Smooth muscle cell (in vitro differentiated cells): ENCODE measurements at regions not wholly inside any gene's neighbourhood (a gene's known extent, or its start where the extent isn't known, plus 50 kb on each side); places are given as distances from the start of the nearest gene placed in this dataset.

Experiments
- DNase-seq: peaks from one replicate; lab custom pipeline; 2025; ENCODE audit not compliant: unreplicated experiment; lab: John Stamatoyannopoulos, UW
- H2AFZ ChIP-seq: fragments of 200-600 bp; sonication (generic); 2 replicates; pipeline ENCODE4 v1.6.0; 2016; ENCODE audit warnings: antibody characterized with exemption, low read depth, mild to moderate bottlenecking
- H3F3A ChIP-seq: fragments of 200-600 bp; sonication (generic); 2 replicates; pipeline ENCODE4 v1.6.0; 2017; ENCODE audit warnings: antibody characterized with exemption, low read depth
- H3K27ac ChIP-seq: fragments of 200-600 bp; sonication (generic); 2 replicates; pipeline ENCODE4 v1.5.1; 2016; ENCODE audit warnings: low read depth, mild to moderate bottlenecking
- H3K27me3 ChIP-seq: fragments of 200-600 bp; sonication (generic); 2 replicates; pipeline ENCODE4 v1.6.1; 2016; ENCODE audit warnings: low read depth, mild to moderate bottlenecking
- H3K36me3 ChIP-seq: fragments of 200-600 bp; sonication (generic); 2 replicates; pipeline ENCODE4 v1.5.1; 2016; ENCODE audit warnings: low read depth
- H3K4me1 ChIP-seq: fragments of 200-600 bp; sonication (generic); 2 replicates; pipeline ENCODE4 v1.5.1; 2016; ENCODE audit warnings: low read depth
- H3K4me2 ChIP-seq: fragments of 200-600 bp; sonication (generic); 2 replicates; pipeline ENCODE4 v1.6.0; 2016; ENCODE audit warnings: mild to moderate bottlenecking
- H3K4me3 ChIP-seq: fragments of 200-600 bp; sonication (generic); 2 replicates; pipeline ENCODE4 v1.5.1; 2016; ENCODE audit warnings: mild to moderate bottlenecking
- H3K79me2 ChIP-seq: fragments of 200-600 bp; sonication (generic); 2 replicates; pipeline ENCODE4 v1.6.0; 2016; ENCODE audit warnings: low read depth, mild to moderate bottlenecking
- H3K9ac ChIP-seq: fragments of 200-600 bp; sonication (generic); 2 replicates; pipeline ENCODE4 v1.6.0; 2016; ENCODE audit warnings: low read depth
- H3K9me3 ChIP-seq: fragments of 200-600 bp; sonication (generic); replicated peaks from 2 replicates; pipeline ENCODE4 v1.5.1; 2016; ENCODE audit warnings: low read depth
- H4K20me1 ChIP-seq: fragments of 200-600 bp; sonication (generic); 2 replicates; pipeline ENCODE4 v1.6.0; 2016; ENCODE audit warnings: low read depth
- WGBS: methylation state at CpG from one replicate; pipeline ENCODE4 v1.1.7; 2016; ENCODE audit warnings: low lambda C conversion rate; 5-methylcytosine and 5-hydroxymethylcytosine counted together
- TF ChIP-seq, protein P1 (sequence below): fragments of 200-600 bp; sonication (generic); IDR thresholded peaks from 2 replicates; pipeline ENCODE4 v1.5.1; 2017; ENCODE audit warnings: borderline replicate concordance, mild to moderate bottlenecking, antibody characterized with exemption; ENCODE audit not compliant: insufficient read depth, poor library complexity, severe bottlenecking

DNA sequence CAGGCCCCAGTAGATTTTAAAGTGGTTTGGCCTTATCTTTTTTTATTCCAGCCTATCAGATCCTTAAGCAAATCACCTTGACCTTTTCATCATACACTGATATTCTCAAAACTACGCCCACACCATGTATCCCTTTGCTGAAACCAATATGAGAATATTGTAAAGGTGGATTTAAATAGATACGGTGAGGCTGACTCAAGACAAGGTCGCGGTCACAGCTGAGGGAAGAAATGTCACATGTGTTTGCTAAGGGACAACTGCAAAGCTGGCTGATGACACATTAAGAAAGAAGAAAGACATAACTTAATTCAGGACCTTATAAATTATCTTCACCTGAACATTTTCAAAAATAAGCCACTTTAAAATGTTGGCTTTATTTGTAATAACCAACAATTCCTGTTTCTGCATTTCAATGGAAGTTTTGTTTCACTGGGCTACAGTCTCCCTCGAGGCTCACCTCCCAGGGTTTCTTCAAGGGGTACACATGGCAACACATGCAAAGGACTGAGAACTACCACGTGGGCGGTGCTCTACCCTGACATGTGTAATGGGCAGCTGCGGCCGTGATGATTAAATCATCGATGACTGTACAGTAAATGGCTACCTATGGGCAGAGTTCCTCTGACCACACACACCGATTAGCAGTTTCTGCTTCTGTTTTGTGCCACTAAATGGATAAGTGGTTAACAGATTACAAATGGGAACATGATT is 189.5 kb downstream of the SIPA1L2 start:
- DNase-seq, result no peak
- TF ChIP-seq, protein P1, sequence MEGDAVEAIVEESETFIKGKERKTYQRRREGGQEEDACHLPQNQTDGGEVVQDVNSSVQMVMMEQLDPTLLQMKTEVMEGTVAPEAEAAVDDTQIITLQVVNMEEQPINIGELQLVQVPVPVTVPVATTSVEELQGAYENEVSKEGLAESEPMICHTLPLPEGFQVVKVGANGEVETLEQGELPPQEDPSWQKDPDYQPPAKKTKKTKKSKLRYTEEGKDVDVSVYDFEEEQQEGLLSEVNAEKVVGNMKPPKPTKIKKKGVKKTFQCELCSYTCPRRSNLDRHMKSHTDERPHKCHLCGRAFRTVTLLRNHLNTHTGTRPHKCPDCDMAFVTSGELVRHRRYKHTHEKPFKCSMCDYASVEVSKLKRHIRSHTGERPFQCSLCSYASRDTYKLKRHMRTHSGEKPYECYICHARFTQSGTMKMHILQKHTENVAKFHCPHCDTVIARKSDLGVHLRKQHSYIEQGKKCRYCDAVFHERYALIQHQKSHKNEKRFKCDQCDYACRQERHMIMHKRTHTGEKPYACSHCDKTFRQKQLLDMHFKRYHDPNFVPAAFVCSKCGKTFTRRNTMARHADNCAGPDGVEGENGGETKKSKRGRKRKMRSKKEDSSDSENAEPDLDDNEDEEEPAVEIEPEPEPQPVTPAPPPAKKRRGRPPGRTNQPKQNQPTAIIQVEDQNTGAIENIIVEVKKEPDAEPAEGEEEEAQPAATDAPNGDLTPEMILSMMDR, result no peak
- Histone ChIP-seq H3K9ac (no peak overlapping the region), H3K4me3 (no peak overlapping the region), H2AFZ (no peak overlapping the region), H3F3A (no peaks in the 10 kb centered on the region), H3K4me1 (no peaks in the 10 kb centered on the region), H4K20me1 (no peaks in the 10 kb centered on the region), H3K36me3 (peaks cover 9% of the 10 kb centered on the region), H3K4me2 (no peak overlapping the region), H3K79me2 (peaks cover 9% of the 10 kb centered on the region), H3K27ac (no peak overlapping the region), H3K9me3 (no peaks in the 10 kb centered on the region), H3K27me3 (no peaks in the 10 kb centered on the region)
- 90% methylated on average over 11 of the region's 11 CpGs for WGBS

DNA sequence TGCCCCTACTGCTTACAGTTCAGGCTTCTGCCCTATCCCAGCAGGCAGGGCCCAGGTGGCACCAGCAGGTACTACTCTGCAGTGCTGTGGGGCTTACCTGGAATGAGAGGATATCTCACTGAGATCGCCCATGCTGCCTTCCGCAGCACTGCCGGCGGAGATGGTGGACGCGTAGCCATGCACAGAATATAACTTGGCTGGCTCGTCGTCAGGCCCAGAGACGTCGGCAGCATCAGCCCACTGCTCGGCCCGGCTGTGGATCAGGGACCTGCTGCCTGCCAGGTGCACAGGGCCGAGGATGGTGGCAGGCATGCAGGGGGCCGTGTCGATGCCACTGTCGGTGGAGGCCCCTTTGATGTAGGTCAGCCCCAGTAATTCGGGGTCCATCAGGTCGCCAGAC is 190.9 kb downstream of the SIPA1L2 start:
- no peak overlapping the region for H3K27ac ChIP-seq
- H3F3A ChIP-seq, result no peaks in the 10 kb centered on the region
- H3K4me3 ChIP-seq, result no peak overlapping the region
- peaks cover 5% of the 10 kb centered on the region for H3K36me3 ChIP-seq
- no peaks in the 10 kb centered on the region for H3K27me3 ChIP-seq
- no peak overlapping the region for H3K4me2 ChIP-seq
- H3K9me3 ChIP-seq, result no peaks in the 10 kb centered on the region
- no peaks in the 10 kb centered on the region for H4K20me1 ChIP-seq
- no peak overlapping the region for H3K9ac ChIP-seq
- no peak for DNase-seq
- no peaks in the 10 kb centered on the region for H3K79me2 ChIP-seq
- 99% methylated on average over 18 of the region's 18 CpGs for WGBS
- TF ChIP-seq, protein P1, result no peak
- H3K4me1 ChIP-seq, result no peaks in the 10 kb centered on the region
- H2AFZ ChIP-seq, result no peak overlapping the region

DNA sequence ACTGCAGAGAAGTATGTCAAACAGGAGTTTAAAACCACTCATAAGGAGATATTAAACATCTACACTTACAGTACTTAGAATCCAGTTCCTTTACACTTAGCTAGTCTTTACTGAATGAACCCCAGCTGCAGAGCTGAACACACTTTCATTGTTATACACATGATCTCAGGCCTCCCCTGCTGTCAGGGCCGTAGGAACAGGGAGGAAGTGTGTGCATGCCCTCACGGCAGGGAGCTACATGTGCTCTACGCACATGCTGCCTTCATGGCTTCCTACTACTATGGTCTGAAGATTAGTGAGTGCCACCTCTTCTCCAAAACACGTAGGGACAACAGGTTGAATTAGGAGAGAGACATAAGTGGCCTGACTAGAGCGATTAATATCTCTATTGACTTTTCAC is 191.5 kb downstream of the SIPA1L2 start:
- no peak overlapping the region for H3K9ac ChIP-seq
- TF ChIP-seq, protein P1, result no peak
- 92% methylated on average over 5 of the region's 5 CpGs for WGBS

DNA sequence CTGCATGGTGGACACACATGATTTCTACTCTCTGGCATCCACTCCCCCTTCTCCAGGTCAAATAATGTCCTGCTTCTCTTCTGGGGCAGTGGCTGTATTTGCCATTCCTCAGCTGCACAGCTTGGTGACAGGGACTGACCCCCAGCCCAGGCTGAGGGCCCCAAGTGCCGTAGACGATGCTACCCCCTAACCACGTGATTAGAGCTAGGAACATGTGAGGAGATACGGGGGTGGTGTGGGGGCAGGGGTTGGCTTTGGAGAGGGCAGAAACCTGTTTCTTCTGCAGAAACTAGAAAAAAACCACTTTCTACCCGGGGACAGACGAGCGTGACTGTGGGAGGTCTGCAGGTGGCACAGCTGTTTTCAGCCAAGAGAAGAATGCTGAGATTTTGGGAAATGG is 192.4 kb downstream of the SIPA1L2 start:
- no peak for DNase-seq
- TF ChIP-seq, protein P1, result no peak
- Histone ChIP-seq H3F3A (no peaks in the 10 kb centered on the region), H3K4me1 (no peaks in the 10 kb centered on the region), H3K27ac (no peak overlapping the region), H3K9me3 (no peaks in the 10 kb centered on the region), H3K36me3 (peaks cover 5% of the 10 kb centered on the region), H3K9ac (no peak overlapping the region), H2AFZ (no peak overlapping the region), H3K79me2 (no peaks in the 10 kb centered on the region), H3K27me3 (no peaks in the 10 kb centered on the region), H3K4me3 (no peak overlapping the region), H3K4me2 (no peak overlapping the region), H4K20me1 (no peaks in the 10 kb centered on the region)
- 90% methylated on average over 7 of the region's 7 CpGs for WGBS

More for the DNA sequence above, 191.5 kb downstream of the SIPA1L2 start:
- Histone ChIP-seq H4K20me1 (no peaks in the 10 kb centered on the region), H3K9me3 (no peaks in the 10 kb centered on the region), H3K36me3 (peaks cover 5% of the 10 kb centered on the region), H3K4me2 (no peak overlapping the region), H3K27ac (no peak overlapping the region), H3F3A (no peaks in the 10 kb centered on the region), H3K4me3 (no peak overlapping the region), H2AFZ (no peak overlapping the region), H3K27me3 (no peaks in the 10 kb centered on the region), H3K79me2 (no peaks in the 10 kb centered on the region), H3K4me1 (no peaks in the 10 kb centered on the region)
- DNase-seq, result no peak
